DOHH2 (cell line): ENCODE measurements at regions not wholly inside any gene's neighbourhood (a gene's known extent, or its start where the extent isn't known, plus 50 kb on each side); places are given as distances from the start of the nearest gene placed in this dataset.

ENCODE experiments used
- H3F3A ChIP-seq: fragments of 200-600 bp; sonication (generic), shearing (Covaris generic); 2 replicates; pipeline ENCODE4 v1.6.0; 2016; ENCODE audit warnings: antibody characterized with exemption, mild to moderate bottlenecking; ENCODE audit not compliant: control insufficient read depth, insufficient read depth
- H3K27ac ChIP-seq: fragments of 200-600 bp; sonication (generic); 2 replicates; pipeline ENCODE4 v1.5.1; 2014; ENCODE audit warnings: low read depth, mild to moderate bottlenecking, low read length, moderate library complexity
- H3K27me3 ChIP-seq: fragments of 200-600 bp; sonication (generic); 2 replicates; pipeline ENCODE4 v1.6.1; 2014; ENCODE audit warnings: mild to moderate bottlenecking, low read length, mixed read lengths; ENCODE audit not compliant: control insufficient read depth
- H3K36me3 ChIP-seq: fragments of 200-600 bp; sonication (generic); 2 replicates; pipeline ENCODE4 v1.6.1; 2014; ENCODE audit warnings: mild to moderate bottlenecking, low read length, moderate library complexity, mixed read lengths; ENCODE audit not compliant: control insufficient read depth
- H3K4me1 ChIP-seq: fragments of 200-600 bp; sonication (generic); 2 replicates; pipeline ENCODE4 v1.6.1; 2014; ENCODE audit warnings: mild to moderate bottlenecking, low read length, mixed read lengths; ENCODE audit not compliant: control insufficient read depth
- H3K4me2 ChIP-seq: fragments of 200-600 bp; sonication (generic); 2 replicates; pipeline ENCODE4 v1.6.0; 2014; ENCODE audit warnings: mild to moderate bottlenecking, low read length, moderate library complexity
- H3K4me3 ChIP-seq: fragments of 200-600 bp; sonication (generic); 2 replicates; pipeline ENCODE4 v1.5.1; 2014; ENCODE audit warnings: mild to moderate bottlenecking, low read length, mixed read lengths
- H3K79me2 ChIP-seq: fragments of 200-600 bp; sonication (generic); 2 replicates; pipeline ENCODE4 v1.6.1; 2014; ENCODE audit warnings: mild to moderate bottlenecking, low read length, mixed read lengths; ENCODE audit not compliant: control insufficient read depth
- H3K9me2 ChIP-seq: fragments of 200-600 bp; sonication (generic); replicated peaks from 2 replicates; pipeline ENCODE4 v1.6.1; 2014; ENCODE audit warnings: mild to moderate bottlenecking, low read length, mixed read lengths; ENCODE audit not compliant: control insufficient read depth
- H3K9me3 ChIP-seq: fragments of 200-600 bp; sonication (generic); 2 replicates; pipeline ENCODE4 v1.6.1; 2014; ENCODE audit warnings: antibody characterized with exemption, low read length, mixed read lengths; ENCODE audit not compliant: control insufficient read depth, insufficient read depth
- H4K20me1 ChIP-seq: fragments of 200-600 bp; sonication (generic); 2 replicates; pipeline ENCODE4 v1.6.0; 2014; ENCODE audit warnings: low read depth, mild to moderate bottlenecking, antibody characterized with exemption, low read length, moderate library complexity; ENCODE audit not compliant: control insufficient read depth, insufficient read depth
- CTCF ChIP-seq: fragments of 200-600 bp; sonication (generic); IDR thresholded peaks from one replicate; pipeline ENCODE4 v1.5.1; 2014; ENCODE audit warnings: antibody characterized with exemption, mild to moderate bottlenecking, low read depth, low read length; ENCODE audit not compliant: poor library complexity, severe bottlenecking
- EZH2phosphoT487 ChIP-seq: fragments of 200-600 bp; sonication (generic); IDR thresholded peaks from 2 replicates; pipeline ENCODE4 v1.6.1; 2017; ENCODE audit warnings: borderline replicate concordance, mild to moderate bottlenecking, antibody characterized with exemption, low read length, moderate library complexity, mixed read lengths

- TF ChIP-seq EZH2phosphoT487 (no peak), CTCF (no peak)
- no peaks in the 10 kb centered on the region for H3K9me3 ChIP-seq
- H3K4me2 ChIP-seq: no peak overlapping the region
- no peaks in the 10 kb centered on the region for H3K9me2 ChIP-seq
- H3K4me1 ChIP-seq: no peaks in the 10 kb centered on the region
- H3K27me3 ChIP-seq: no peaks in the 10 kb centered on the region
- no peak overlapping the region for H3K27ac ChIP-seq
- H3F3A ChIP-seq: no peaks in the 10 kb centered on the region
- H3K36me3 ChIP-seq: no peaks in the 10 kb centered on the region
- no peaks in the 10 kb centered on the region for H3K79me2 ChIP-seq
- no peaks in the 10 kb centered on the region for H4K20me1 ChIP-seq
- no peak overlapping the region for H3K4me3 ChIP-seq
These were observed 114.1 kb downstream of the FOXL1 start for GRCh38 chr16:86692426-86692825.

GRCh38 chr16:86693033-86693432 lies 114.7 kb downstream of the FOXL1 start:
- Histone ChIP-seq H3K27me3 (no peaks in the 10 kb centered on the region), H3K9me2 (no peaks in the 10 kb centered on the region), H3K79me2 (no peaks in the 10 kb centered on the region), H3K4me3 (no peak overlapping the region), H4K20me1 (no peaks in the 10 kb centered on the region), H3F3A (no peaks in the 10 kb centered on the region), H3K9me3 (no peaks in the 10 kb centered on the region), H3K36me3 (no peaks in the 10 kb centered on the region), H3K27ac (no peak overlapping the region), H3K4me1 (no peaks in the 10 kb centered on the region), H3K4me2 (no peak overlapping the region)
- no peak for TF ChIP-seq EZH2phosphoT487
- no peak for TF ChIP-seq CTCF

GRCh38 chr16:86697715-86698114 lies 119.4 kb downstream of the FOXL1 start:
- Histone ChIP-seq H3K79me2 (no peaks in the 10 kb centered on the region), H3K36me3 (no peaks in the 10 kb centered on the region), H3K9me3 (no peaks in the 10 kb centered on the region), H3K4me3 (no peak overlapping the region), H3K4me1 (no peaks in the 10 kb centered on the region), H4K20me1 (no peaks in the 10 kb centered on the region), H3K27me3 (no peaks in the 10 kb centered on the region), H3K27ac (no peak overlapping the region), H3K4me2 (no peak overlapping the region), H3K9me2 (no peaks in the 10 kb centered on the region), H3F3A (no peaks in the 10 kb centered on the region)
- no peak for TF ChIP-seq CTCF
- TF ChIP-seq EZH2phosphoT487: no peak
